ENCODE measurements at regions not wholly inside any gene's neighbourhood (a gene's known extent, or its start where the extent isn't known, plus 50 kb on each side); places are given as distances from the start of the nearest gene placed in this dataset.

- H3K4me3 ChIP-seq (ENCODE audit: low read depth, low read length) = no peak overlapping the region
- no peak for TF ChIP-seq CTCF (IDR thresholded peaks at IDR 0.05; ENCODE audit: low read depth, low read length)
Observed at GRCh38 chr15:95837341-95838004, 493.0 kb upstream of the NR2F2 start.

- TF ChIP-seq CTCF (IDR thresholded peaks at IDR 0.05; ENCODE audit: low read depth, low read length) = no peak
- no peak overlapping the region for H3K4me3 ChIP-seq (ENCODE audit: low read depth, low read length)
Observed at GRCh38 chr15:95839367-95839782, 491.1 kb upstream of the NR2F2 start.

- TF ChIP-seq CTCF (IDR thresholded peaks at IDR 0.05; ENCODE audit: low read depth, low read length) = no peak
- no peak overlapping the region for H3K4me3 ChIP-seq (ENCODE audit: low read depth, low read length)
Observed at GRCh38 chr15:95840004-95840403, 490.5 kb upstream of the NR2F2 start.

GRCh38 chr15:95840855-95841254 lies 489.6 kb upstream of the NR2F2 start:
- TF ChIP-seq CTCF (IDR thresholded peaks at IDR 0.05; ENCODE audit: low read depth, low read length) = no peak
- no peak overlapping the region for H3K4me3 ChIP-seq (ENCODE audit: low read depth, low read length)

GRCh38 chr15:95842576-95842975 lies 487.9 kb upstream of the NR2F2 start:
- no peak overlapping the region for H3K4me3 ChIP-seq (ENCODE audit: low read depth, low read length)
- no peak for TF ChIP-seq CTCF (IDR thresholded peaks at IDR 0.05; ENCODE audit: low read depth, low read length)

GRCh38 chr15:95843241-95843910 lies 487.1 kb upstream of the NR2F2 start:
- no peak overlapping the region for H3K4me3 ChIP-seq (ENCODE audit: low read depth, low read length)
- TF ChIP-seq CTCF (IDR thresholded peaks at IDR 0.05; ENCODE audit: low read depth, low read length) = no peak

GRCh38 chr15:95845862-95846515 lies 484.5 kb upstream of the NR2F2 start:
- no peak for TF ChIP-seq CTCF (IDR thresholded peaks at IDR 0.05; ENCODE audit: low read depth, low read length)

More at GRCh38 chr15:95845862-95846515, 484.5 kb upstream of the NR2F2 start:
- no peak overlapping the region for H3K4me3 ChIP-seq (ENCODE audit: low read depth, low read length)
